ENCODE measurements at regions not wholly inside any gene's neighbourhood (a gene's known extent, or its start where the extent isn't known, plus 50 kb on each side); places are given as distances from the start of the nearest gene placed in this dataset.

GRCh38 chr10:31644931-31645633 is 283.5 kb downstream of the ARHGAP12 start:
- no peak for DNase-seq (ENCODE audit: low read depth)

- DNase-seq (ENCODE audit: low read depth) = no peak
Observed at GRCh38 chr10:31642281-31642680, 286.4 kb downstream of the ARHGAP12 start.

GRCh38 chr10:31635415-31636065 is 293.1 kb downstream of the ARHGAP12 start:
- DNase-seq (ENCODE audit: low read depth) = no peak

GRCh38 chr10:31635009-31635408 is 293.6 kb downstream of the ARHGAP12 start:
- DNase-seq (ENCODE audit: low read depth) = no peak

- no peak for DNase-seq (ENCODE audit: low read depth)
Observed at GRCh38 chr10:31630861-31631567, 297.6 kb downstream of the ARHGAP12 start.

GRCh38 chr10:31625566-31625965 is 303.1 kb downstream of the ARHGAP12 start:
- no peak for DNase-seq (ENCODE audit: low read depth)

GRCh38 chr10:31624611-31625010 is 304.0 kb downstream of the ARHGAP12 start:
- no peak for DNase-seq (ENCODE audit: low read depth)

GRCh38 chr10:31623947-31624346 is 304.7 kb downstream of the ARHGAP12 start:
- DNase-seq (ENCODE audit: low read depth) = no peak

GRCh38 chr10:31623466-31623865 is 304.4 kb downstream of the ZEB1 start:
- no peak for DNase-seq (ENCODE audit: low read depth)

GRCh38 chr10:31622978-31623377 is 304.0 kb downstream of the ZEB1 start:
- DNase-seq (ENCODE audit: low read depth) = no peak

GRCh38 chr10:31621733-31622132 is 302.7 kb downstream of the ZEB1 start:
- no peak for DNase-seq (ENCODE audit: low read depth)

GRCh38 chr10:31620226-31621151 is 301.5 kb downstream of the ZEB1 start:
- no peak for DNase-seq (ENCODE audit: low read depth)

- no peak for DNase-seq (ENCODE audit: low read depth)
Observed at GRCh38 chr10:31619531-31620061, 300.6 kb downstream of the ZEB1 start.

- no peak for DNase-seq (ENCODE audit: low read depth)
Observed at GRCh38 chr10:31618541-31619291, 299.7 kb downstream of the ZEB1 start.

GRCh38 chr10:31617757-31618156 is 298.7 kb downstream of the ZEB1 start:
- no peak for DNase-seq (ENCODE audit: low read depth)

- no peak for DNase-seq (ENCODE audit: low read depth)
Observed at GRCh38 chr10:31617133-31617532, 298.1 kb downstream of the ZEB1 start.

GRCh38 chr10:31615129-31615528 is 296.1 kb downstream of the ZEB1 start:
- no peak for DNase-seq (ENCODE audit: low read depth)

GRCh38 chr10:31614611-31615010 is 295.6 kb downstream of the ZEB1 start:
- DNase-seq (ENCODE audit: low read depth) = no peak

GRCh38 chr10:31612082-31612481 is 293.1 kb downstream of the ZEB1 start:
- no peak for DNase-seq (ENCODE audit: low read depth)

GRCh38 chr10:31611161-31611560 is 292.1 kb downstream of the ZEB1 start:
- no peak for DNase-seq (ENCODE audit: low read depth)

GRCh38 chr10:31607481-31607880 is 288.5 kb downstream of the ZEB1 start:
- DNase-seq (ENCODE audit: low read depth) = no peak

All from activated T-cell treated with anti-CD3 and anti-CD28 coated beads for 48 hours (primary cell).